GM23338 (cell line): ENCODE measurements at regions not wholly inside any gene's neighbourhood (a gene's known extent, or its start where the extent isn't known, plus 50 kb on each side); places are given as distances from the start of the nearest gene placed in this dataset.

Experiments
- ATAC-seq: fragments of 200-7000 bp; cut with Tn5 transposase; 3 replicates; pipeline ENCODE4 v1.9.1; 2020
- DNase-seq: peaks from one replicate; pipeline ENCODE4 v3.0.0-alpha.2; 2015; ENCODE audit warnings: low spot score
- H2AFZ ChIP-seq: fragments of 200-600 bp; sonication (generic); 2 replicates; pipeline ENCODE4 v1.8.0; 2016; ENCODE audit warnings: antibody characterized with exemption, mild to moderate bottlenecking, moderate library complexity
- H3F3A ChIP-seq: fragments of 200-600 bp; sonication (generic); replicated peaks from 2 replicates; pipeline ENCODE4 v1.8.0; 2017; ENCODE audit warnings: antibody characterized with exemption, mixed run types, low read depth
- H3K27ac ChIP-seq: fragments of 200-600 bp; sonication (generic); 2 replicates; pipeline ENCODE4 v1.6.1; 2016; ENCODE audit warnings: low read depth
- H3K27me3 ChIP-seq: fragments of 200-600 bp; sonication (generic); 2 replicates; pipeline ENCODE4 v1.8.0; 2016; ENCODE audit warnings: mild to moderate bottlenecking, mixed run types, moderate library complexity; ENCODE audit not compliant: insufficient read depth
- H3K36me3 ChIP-seq: fragments of 200-600 bp; sonication (generic); 2 replicates; pipeline ENCODE4 v1.8.0; 2016; ENCODE audit warnings: mild to moderate bottlenecking; ENCODE audit not compliant: insufficient read depth
- H3K4me1 ChIP-seq: fragments of 200-600 bp; sonication (generic); 2 replicates; pipeline ENCODE4 v1.8.0; 2016; ENCODE audit warnings: mild to moderate bottlenecking, moderate library complexity; ENCODE audit not compliant: insufficient read depth
- H3K4me2 ChIP-seq: fragments of 200-600 bp; sonication (generic); 2 replicates; pipeline ENCODE4 v1.7.1; 2017; ENCODE audit warnings: mixed run types
- H3K4me3 ChIP-seq: fragments of 200-600 bp; sonication (generic); 2 replicates; pipeline ENCODE4 v1.6.1; 2016; ENCODE audit warnings: mixed run types
- H3K79me2 ChIP-seq: fragments of 200-600 bp; sonication (generic); replicated peaks from 2 replicates; pipeline ENCODE4 v1.8.0; 2017; ENCODE audit warnings: mild to moderate bottlenecking; ENCODE audit not compliant: insufficient read depth
- H3K9me2 ChIP-seq: fragments of 200-600 bp; sonication (generic); 2 replicates; pipeline ENCODE4 v1.8.0; 2017; ENCODE audit not compliant: insufficient read depth
- H4K20me1 ChIP-seq: fragments of 200-600 bp; sonication (generic); replicated peaks from 2 replicates; pipeline ENCODE4 v1.8.0; 2017; ENCODE audit warnings: mild to moderate bottlenecking; ENCODE audit not compliant: insufficient read depth
- H3K27ac Mint-ChIP-seq: 2 replicates; pipeline ENCODE4 v1.8.0; 2020; ENCODE audit warnings: inconsistent platforms, mild to moderate bottlenecking, moderate library complexity, mixed read lengths
- H3K27me3 Mint-ChIP-seq: 3 replicates; pipeline ENCODE4 v1.8.0; 2022; ENCODE audit warnings: low read depth, mild to moderate bottlenecking, moderate library complexity, mixed read lengths, inconsistent platforms; ENCODE audit not compliant: insufficient read depth, poor library complexity
- H3K36me3 Mint-ChIP-seq: 3 replicates; pipeline ENCODE4 v1.8.0; 2021; ENCODE audit warnings: low read depth, mild to moderate bottlenecking, inconsistent platforms, moderate library complexity, mixed read lengths
- H3K4me1 Mint-ChIP-seq: 3 replicates; pipeline ENCODE4 v1.8.0; 2020; ENCODE audit warnings: mild to moderate bottlenecking, inconsistent platforms, mixed read lengths
- H3K4me3 Mint-ChIP-seq: 3 replicates; pipeline ENCODE4 v1.8.0; 2021; ENCODE audit warnings: moderate library complexity, mild to moderate bottlenecking, inconsistent platforms, mixed read lengths
- H3K9me3 Mint-ChIP-seq: 3 replicates; pipeline ENCODE4 v1.8.0; 2020; ENCODE audit warnings: moderate library complexity, mild to moderate bottlenecking, inconsistent platforms, mixed read lengths
- CREB1 ChIP-seq: fragments of 250-450 bp; sonication (Bioruptor Pico); IDR thresholded peaks from 2 replicates; pipeline ENCODE4 v1.5.0; 2020; ENCODE audit warnings: low read depth, mild to moderate bottlenecking, moderate library complexity
- EZH2 ChIP-seq: fragments of 200-600 bp; sonication (generic); IDR thresholded peaks from one replicate; pipeline ENCODE4 v1.8.0; 2017; ENCODE audit warnings: antibody characterized with exemption, mild to moderate bottlenecking, low read depth; ENCODE audit not compliant: unreplicated experiment
- EZH2phosphoT487 ChIP-seq: fragments of 200-600 bp; sonication (generic); IDR thresholded peaks from one replicate; pipeline ENCODE4 v1.8.1; 2018; ENCODE audit warnings: antibody characterized with exemption; ENCODE audit not compliant: unreplicated experiment
- JUNB ChIP-seq: IDR thresholded peaks from one replicate; pipeline ENCODE4 v1.6.1; 2016; ENCODE audit warnings: antibody characterized with exemption; ENCODE audit not compliant: unreplicated experiment
- NANOG ChIP-seq: IDR thresholded peaks from 2 replicates; pipeline ENCODE4 v1.6.1; 2016; ENCODE audit warnings: antibody characterized with exemption, borderline replicate concordance
- POLR2AphosphoS5 ChIP-seq: IDR thresholded peaks from 2 replicates; pipeline ENCODE4 v1.6.1; 2016; ENCODE audit warnings: antibody characterized with exemption, low read depth
- STAT1 ChIP-seq: IDR thresholded peaks from one replicate; pipeline ENCODE4 v1.6.1; 2016; ENCODE audit warnings: antibody characterized with exemption; ENCODE audit not compliant: unreplicated experiment
- ZNF114 ChIP-seq: fragments of 250-450 bp; sonication (Bioruptor Pico); IDR thresholded peaks from 2 replicates; pipeline ENCODE4 v1.5.0; 2020; ENCODE audit warnings: mild to moderate bottlenecking, moderate library complexity
- ZNF331 ChIP-seq: fragments of 250-450 bp; sonication (Bioruptor Pico); IDR thresholded peaks from 2 replicates; pipeline ENCODE4 v1.5.0; 2020; ENCODE audit warnings: low read depth, mild to moderate bottlenecking, moderate library complexity
- TF ChIP-seq, protein P1 (sequence below): fragments of 250-450 bp; sonication (Bioruptor Pico); IDR thresholded peaks from 2 replicates; pipeline ENCODE4 v1.5.0; 2020; ENCODE audit warnings: mild to moderate bottlenecking, moderate library complexity
- TF ChIP-seq, protein P2 (sequence below): IDR thresholded peaks from 2 replicates; pipeline ENCODE4 v1.6.1; 2016; ENCODE audit warnings: antibody characterized with exemption
- TF ChIP-seq, protein P3 (sequence below): IDR thresholded peaks from one replicate; pipeline ENCODE4 v1.6.1; 2018; ENCODE audit warnings: antibody characterized with exemption; ENCODE audit not compliant: unreplicated experiment

DNA sequence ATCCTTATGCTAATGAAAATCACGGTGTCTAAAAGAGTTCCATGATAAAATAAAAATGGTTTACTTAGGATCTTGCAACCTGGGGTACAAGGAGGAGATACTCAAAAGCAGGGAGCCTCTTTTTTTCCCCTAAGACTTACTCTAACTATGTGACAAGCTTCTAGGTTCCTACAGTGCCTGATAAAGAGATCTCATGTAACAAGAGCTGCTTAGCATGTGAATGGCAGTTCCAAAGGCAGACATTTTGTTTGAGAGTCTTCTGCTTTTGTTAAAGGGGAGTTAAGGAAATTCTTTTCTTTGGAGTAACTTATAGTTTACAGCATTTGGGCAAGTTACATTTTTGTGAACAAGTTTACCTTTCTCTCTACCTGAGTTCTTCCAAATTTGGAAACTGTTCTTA lies 945.8 kb upstream of the ADGRB3 start (continued):
- TF ChIP-seq CREB1 (CRISPR knock-in tag) (no peak), ZNF114 (CRISPR knock-in tag) (no peak), EZH2phosphoT487 (no peak), POLR2AphosphoS5 (no peak)
- TF ChIP-seq, protein P1, sequence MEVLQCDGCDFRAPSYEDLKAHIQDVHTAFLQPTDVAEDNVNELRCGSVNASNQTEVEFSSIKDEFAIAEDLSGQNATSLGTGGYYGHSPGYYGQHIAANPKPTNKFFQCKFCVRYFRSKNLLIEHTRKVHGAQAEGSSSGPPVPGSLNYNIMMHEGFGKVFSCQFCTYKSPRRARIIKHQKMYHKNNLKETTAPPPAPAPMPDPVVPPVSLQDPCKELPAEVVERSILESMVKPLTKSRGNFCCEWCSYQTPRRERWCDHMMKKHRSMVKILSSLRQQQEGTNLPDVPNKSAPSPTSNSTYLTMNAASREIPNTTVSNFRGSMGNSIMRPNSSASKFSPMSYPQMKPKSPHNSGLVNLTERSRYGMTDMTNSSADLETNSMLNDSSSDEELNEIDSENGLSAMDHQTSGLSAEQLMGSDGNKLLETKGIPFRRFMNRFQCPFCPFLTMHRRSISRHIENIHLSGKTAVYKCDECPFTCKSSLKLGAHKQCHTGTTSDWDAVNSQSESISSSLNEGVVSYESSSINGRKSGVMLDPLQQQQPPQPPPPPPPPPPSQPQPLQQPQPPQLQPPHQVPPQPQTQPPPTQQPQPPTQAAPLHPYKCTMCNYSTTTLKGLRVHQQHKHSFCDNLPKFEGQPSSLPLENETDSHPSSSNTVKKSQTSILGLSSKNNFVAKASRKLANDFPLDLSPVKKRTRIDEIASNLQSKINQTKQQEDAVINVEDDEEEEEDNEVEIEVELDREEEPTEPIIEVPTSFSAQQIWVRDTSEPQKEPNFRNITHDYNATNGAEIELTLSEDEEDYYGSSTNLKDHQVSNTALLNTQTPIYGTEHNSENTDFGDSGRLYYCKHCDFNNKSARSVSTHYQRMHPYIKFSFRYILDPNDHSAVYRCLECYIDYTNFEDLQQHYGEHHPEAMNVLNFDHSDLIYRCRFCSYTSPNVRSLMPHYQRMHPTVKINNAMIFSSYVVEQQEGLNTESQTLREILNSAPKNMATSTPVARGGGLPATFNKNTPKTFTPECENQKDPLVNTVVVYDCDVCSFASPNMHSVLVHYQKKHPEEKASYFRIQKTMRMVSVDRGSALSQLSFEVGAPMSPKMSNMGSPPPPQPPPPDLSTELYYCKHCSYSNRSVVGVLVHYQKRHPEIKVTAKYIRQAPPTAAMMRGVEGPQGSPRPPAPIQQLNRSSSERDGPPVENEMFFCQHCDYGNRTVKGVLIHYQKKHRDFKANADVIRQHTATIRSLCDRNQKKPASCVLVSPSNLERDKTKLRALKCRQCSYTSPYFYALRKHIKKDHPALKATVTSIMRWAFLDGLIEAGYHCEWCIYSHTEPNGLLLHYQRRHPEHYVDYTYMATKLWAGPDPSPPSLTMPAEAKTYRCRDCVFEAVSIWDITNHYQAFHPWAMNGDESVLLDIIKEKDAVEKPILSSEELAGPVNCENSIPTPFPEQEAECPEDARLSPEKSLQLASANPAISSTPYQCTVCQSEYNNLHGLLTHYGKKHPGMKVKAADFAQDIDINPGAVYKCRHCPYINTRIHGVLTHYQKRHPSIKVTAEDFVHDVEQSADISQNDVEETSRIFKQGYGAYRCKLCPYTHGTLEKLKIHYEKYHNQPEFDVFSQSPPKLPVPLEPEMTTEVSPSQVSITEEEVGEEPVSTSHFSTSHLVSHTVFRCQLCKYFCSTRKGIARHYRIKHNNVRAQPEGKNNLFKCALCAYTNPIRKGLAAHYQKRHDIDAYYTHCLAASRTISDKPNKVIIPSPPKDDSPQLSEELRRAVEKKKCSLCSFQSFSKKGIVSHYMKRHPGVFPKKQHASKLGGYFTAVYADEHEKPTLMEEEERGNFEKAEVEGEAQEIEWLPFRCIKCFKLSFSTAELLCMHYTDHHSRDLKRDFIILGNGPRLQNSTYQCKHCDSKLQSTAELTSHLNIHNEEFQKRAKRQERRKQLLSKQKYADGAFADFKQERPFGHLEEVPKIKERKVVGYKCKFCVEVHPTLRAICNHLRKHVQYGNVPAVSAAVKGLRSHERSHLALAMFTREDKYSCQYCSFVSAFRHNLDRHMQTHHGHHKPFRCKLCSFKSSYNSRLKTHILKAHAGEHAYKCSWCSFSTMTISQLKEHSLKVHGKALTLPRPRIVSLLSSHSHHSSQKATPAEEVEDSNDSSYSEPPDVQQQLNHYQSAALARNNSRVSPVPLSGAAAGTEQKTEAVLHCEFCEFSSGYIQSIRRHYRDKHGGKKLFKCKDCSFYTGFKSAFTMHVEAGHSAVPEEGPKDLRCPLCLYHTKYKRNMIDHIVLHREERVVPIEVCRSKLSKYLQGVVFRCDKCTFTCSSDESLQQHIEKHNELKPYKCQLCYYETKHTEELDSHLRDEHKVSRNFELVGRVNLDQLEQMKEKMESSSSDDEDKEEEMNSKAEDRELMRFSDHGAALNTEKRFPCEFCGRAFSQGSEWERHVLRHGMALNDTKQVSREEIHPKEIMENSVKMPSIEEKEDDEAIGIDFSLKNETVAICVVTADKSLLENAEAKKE (CRISPR knock-in tag) = no peak
- TF ChIP-seq, protein P2, sequence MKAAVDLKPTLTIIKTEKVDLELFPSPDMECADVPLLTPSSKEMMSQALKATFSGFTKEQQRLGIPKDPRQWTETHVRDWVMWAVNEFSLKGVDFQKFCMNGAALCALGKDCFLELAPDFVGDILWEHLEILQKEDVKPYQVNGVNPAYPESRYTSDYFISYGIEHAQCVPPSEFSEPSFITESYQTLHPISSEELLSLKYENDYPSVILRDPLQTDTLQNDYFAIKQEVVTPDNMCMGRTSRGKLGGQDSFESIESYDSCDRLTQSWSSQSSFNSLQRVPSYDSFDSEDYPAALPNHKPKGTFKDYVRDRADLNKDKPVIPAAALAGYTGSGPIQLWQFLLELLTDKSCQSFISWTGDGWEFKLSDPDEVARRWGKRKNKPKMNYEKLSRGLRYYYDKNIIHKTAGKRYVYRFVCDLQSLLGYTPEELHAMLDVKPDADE = no peak

- Histone ChIP-seq H4K20me1 (no peaks in the 10 kb centered on the region), H3K4me3 (no peak overlapping the region), H3K79me2 (no peaks in the 10 kb centered on the region), H3K9me2 (no peaks in the 10 kb centered on the region; the same call in 1 of the 2 replicates), H3K4me1 (no peaks in the 10 kb centered on the region), H3K4me2 (no peak overlapping the region), H3K27ac (no peak overlapping the region), H3K36me3 (no peaks in the 10 kb centered on the region; the same call in 1 of the 2 replicates), H2AFZ (no peak overlapping the region), H3F3A (no peaks in the 10 kb centered on the region), H3K27me3 (no peaks in the 10 kb centered on the region)
- Mint-ChIP-seq H3K4me3 (no peak overlapping the region), H3K27ac (no peak overlapping the region), H3K36me3 (peaks cover 16% of the 10 kb centered on the region), H3K4me1 (peaks cover 5% of the 10 kb centered on the region; the same call in 2 of the 3 replicates), H3K27me3 (no peaks in the 10 kb centered on the region), H3K9me3 (peaks cover 4% of the 10 kb centered on the region)
- TF ChIP-seq EZH2phosphoT487 = no peak
- TF ChIP-seq ZNF114 (CRISPR knock-in tag) = no peak
- no peak for TF ChIP-seq NANOG
- TF ChIP-seq JUNB = no peak
- TF ChIP-seq, protein P3, sequence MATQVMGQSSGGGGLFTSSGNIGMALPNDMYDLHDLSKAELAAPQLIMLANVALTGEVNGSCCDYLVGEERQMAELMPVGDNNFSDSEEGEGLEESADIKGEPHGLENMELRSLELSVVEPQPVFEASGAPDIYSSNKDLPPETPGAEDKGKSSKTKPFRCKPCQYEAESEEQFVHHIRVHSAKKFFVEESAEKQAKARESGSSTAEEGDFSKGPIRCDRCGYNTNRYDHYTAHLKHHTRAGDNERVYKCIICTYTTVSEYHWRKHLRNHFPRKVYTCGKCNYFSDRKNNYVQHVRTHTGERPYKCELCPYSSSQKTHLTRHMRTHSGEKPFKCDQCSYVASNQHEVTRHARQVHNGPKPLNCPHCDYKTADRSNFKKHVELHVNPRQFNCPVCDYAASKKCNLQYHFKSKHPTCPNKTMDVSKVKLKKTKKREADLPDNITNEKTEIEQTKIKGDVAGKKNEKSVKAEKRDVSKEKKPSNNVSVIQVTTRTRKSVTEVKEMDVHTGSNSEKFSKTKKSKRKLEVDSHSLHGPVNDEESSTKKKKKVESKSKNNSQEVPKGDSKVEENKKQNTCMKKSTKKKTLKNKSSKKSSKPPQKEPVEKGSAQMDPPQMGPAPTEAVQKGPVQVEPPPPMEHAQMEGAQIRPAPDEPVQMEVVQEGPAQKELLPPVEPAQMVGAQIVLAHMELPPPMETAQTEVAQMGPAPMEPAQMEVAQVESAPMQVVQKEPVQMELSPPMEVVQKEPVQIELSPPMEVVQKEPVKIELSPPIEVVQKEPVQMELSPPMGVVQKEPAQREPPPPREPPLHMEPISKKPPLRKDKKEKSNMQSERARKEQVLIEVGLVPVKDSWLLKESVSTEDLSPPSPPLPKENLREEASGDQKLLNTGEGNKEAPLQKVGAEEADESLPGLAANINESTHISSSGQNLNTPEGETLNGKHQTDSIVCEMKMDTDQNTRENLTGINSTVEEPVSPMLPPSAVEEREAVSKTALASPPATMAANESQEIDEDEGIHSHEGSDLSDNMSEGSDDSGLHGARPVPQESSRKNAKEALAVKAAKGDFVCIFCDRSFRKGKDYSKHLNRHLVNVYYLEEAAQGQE = no peak
- TF ChIP-seq ZNF331 (CRISPR knock-in tag) = no peak
- TF ChIP-seq EZH2 = no peak
- TF ChIP-seq, protein P2 = no peak
- no peak for TF ChIP-seq STAT1
- TF ChIP-seq CREB1 (CRISPR knock-in tag) = no peak
- no peak for DNase-seq
- no peak for ATAC-seq
Measured at GRCh38 chr6:67687396-67687795, 947.7 kb upstream of the ADGRB3 start.
